ENCODE measurements at regions not wholly inside any gene's neighbourhood (a gene's known extent, or its start where the extent isn't known, plus 50 kb on each side); places are given as distances from the start of the nearest gene placed in this dataset.
"Not testable (repeated sequence)": the region's sequence is repeated elsewhere in the genome, so short reads cannot be mapped to it uniquely, and the experiment has no call there.

GRCh38 chr4:180285796-180286195, 1957.4 kb upstream of the TENM3 start:
- Mint-ChIP-seq H3K4me3 (ENCODE audit: low read depth) (no peak overlapping the region), H3K27me3 (ENCODE audit: low read depth) (no peaks in the 10 kb centered on the region), H3K36me3 (ENCODE audit: low read depth) (no peaks in the 10 kb centered on the region), H3K4me1 (ENCODE audit: low read depth) (no peaks in the 10 kb centered on the region), H3K27ac (no peak overlapping the region), H3K9me3 (no peaks in the 10 kb centered on the region)
- intact Hi-C loops (cut with micrococcal nuclease): no loop called here
- DNase-seq (ENCODE audit: low spot score): no peak

GRCh38 chr4:180292339-180292738, 1950.9 kb upstream of the TENM3 start:
- no peak overlapping the region for H3K27ac Mint-ChIP-seq
- no peaks in the 10 kb centered on the region for H3K4me1 Mint-ChIP-seq (ENCODE audit: low read depth)
- H3K36me3 Mint-ChIP-seq (ENCODE audit: low read depth): no peaks in the 10 kb centered on the region
- no peak overlapping the region for H3K4me3 Mint-ChIP-seq (ENCODE audit: low read depth)
- peaks cover 4% of the 10 kb centered on the region for H3K9me3 Mint-ChIP-seq
- intact Hi-C loops (cut with micrococcal nuclease): no loop called here
- DNase-seq (ENCODE audit: low spot score): no peak
- no peaks in the 10 kb centered on the region for H3K27me3 Mint-ChIP-seq (ENCODE audit: low read depth)

GRCh38 chr4:180296036-180296599, 1947.1 kb upstream of the TENM3 start:
- no peak for DNase-seq (ENCODE audit: low spot score)
- intact Hi-C loops (cut with micrococcal nuclease): no loop called here
- Mint-ChIP-seq H3K4me1 (ENCODE audit: low read depth) (no peaks in the 10 kb centered on the region), H3K4me3 (ENCODE audit: low read depth) (no peak overlapping the region), H3K27me3 (ENCODE audit: low read depth) (no peaks in the 10 kb centered on the region), H3K36me3 (ENCODE audit: low read depth) (no peaks in the 10 kb centered on the region), H3K27ac (no peak overlapping the region), H3K9me3 (peaks cover 5% of the 10 kb centered on the region)

DNA sequence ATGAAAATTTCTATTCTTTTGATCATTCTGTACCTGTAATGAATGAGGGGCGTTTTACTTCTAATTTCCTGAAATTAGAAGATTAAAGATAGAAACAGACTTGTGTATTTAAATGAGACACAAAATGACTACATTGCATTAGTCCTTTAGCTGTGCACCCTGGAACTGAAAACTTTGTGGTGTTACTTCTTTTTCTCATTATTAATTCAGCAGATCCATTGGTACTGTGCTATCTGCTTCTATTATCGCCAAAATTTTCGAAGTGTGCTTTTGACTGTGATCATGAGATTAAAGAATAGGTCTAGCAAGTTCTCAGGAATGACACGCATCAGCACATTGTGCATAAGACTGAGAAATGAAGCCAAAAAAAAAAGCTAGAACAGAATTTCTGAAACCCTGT, 1938.9 kb upstream of the TENM3 start:
- no peaks in the 10 kb centered on the region for H3K36me3 Mint-ChIP-seq (ENCODE audit: low read depth)
- no peak overlapping the region for H3K27ac Mint-ChIP-seq
- intact Hi-C loops (cut with micrococcal nuclease): no loop called here
- DNase-seq (ENCODE audit: low spot score): no peak
- H3K4me1 Mint-ChIP-seq (ENCODE audit: low read depth): no peaks in the 10 kb centered on the region
- H3K9me3 Mint-ChIP-seq: peaks cover 13% of the 10 kb centered on the region
- H3K4me3 Mint-ChIP-seq (ENCODE audit: low read depth): no peak overlapping the region
- H3K27me3 Mint-ChIP-seq (ENCODE audit: low read depth): no peaks in the 10 kb centered on the region

- no peak for DNase-seq (ENCODE audit: low spot score)
- Mint-ChIP-seq H3K27me3 (ENCODE audit: low read depth) (no peaks in the 10 kb centered on the region), H3K36me3 (ENCODE audit: low read depth) (no peaks in the 10 kb centered on the region), H3K9me3 (peaks cover 4% of the 10 kb centered on the region), H3K4me3 (ENCODE audit: low read depth) (no peak overlapping the region), H3K4me1 (ENCODE audit: low read depth) (no peaks in the 10 kb centered on the region), H3K27ac (no peak overlapping the region)
- intact Hi-C loops (cut with micrococcal nuclease): no loop called here
Measured at GRCh38 chr4:180310616-180311015, 1932.6 kb upstream of the TENM3 start.

DNA sequence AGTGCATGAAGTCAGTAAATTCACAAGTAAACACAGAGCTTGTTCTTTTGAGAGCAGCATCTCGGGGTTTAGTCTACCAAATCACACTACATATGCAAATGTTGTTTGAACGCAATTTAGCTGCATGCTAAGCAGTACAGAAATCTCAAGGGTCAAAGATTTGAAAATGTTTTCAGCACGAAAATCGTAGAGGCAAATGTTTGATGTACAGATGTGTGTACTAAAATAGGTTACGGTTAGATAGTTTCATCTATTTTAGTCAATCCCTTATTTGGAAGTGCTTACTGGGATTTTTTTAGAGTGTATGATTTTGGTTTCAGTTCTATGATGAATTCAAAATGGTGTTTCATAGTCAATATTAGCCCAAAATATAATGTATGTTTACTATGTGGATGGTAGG, 1928.2 kb upstream of the TENM3 start:
- Mint-ChIP-seq H3K36me3 (ENCODE audit: low read depth) (no peaks in the 10 kb centered on the region), H3K9me3 (peaks cover 13% of the 10 kb centered on the region), H3K4me1 (ENCODE audit: low read depth) (no peaks in the 10 kb centered on the region), H3K4me3 (ENCODE audit: low read depth) (no peak overlapping the region), H3K27ac (no peak overlapping the region), H3K27me3 (ENCODE audit: low read depth) (no peaks in the 10 kb centered on the region)
- intact Hi-C loops (cut with micrococcal nuclease): no loop called here
- DNase-seq (ENCODE audit: low spot score): no peak

GRCh38 chr4:180330521-180330920, 1912.7 kb upstream of the TENM3 start:
- intact Hi-C loops (cut with micrococcal nuclease): no loop called here
- Mint-ChIP-seq H3K27ac (no peak overlapping the region), H3K36me3 (ENCODE audit: low read depth) (no peaks in the 10 kb centered on the region), H3K4me3 (ENCODE audit: low read depth) (no peak overlapping the region), H3K9me3 (peaks cover 4% of the 10 kb centered on the region), H3K4me1 (ENCODE audit: low read depth) (no peaks in the 10 kb centered on the region), H3K27me3 (ENCODE audit: low read depth) (no peaks in the 10 kb centered on the region)
- no peak for DNase-seq (ENCODE audit: low spot score)

- intact Hi-C loops (cut with micrococcal nuclease): no loop called here
- Mint-ChIP-seq H3K4me3 (ENCODE audit: low read depth) (no peak overlapping the region), H3K36me3 (ENCODE audit: low read depth) (no peaks in the 10 kb centered on the region), H3K9me3 (peaks cover 4% of the 10 kb centered on the region), H3K4me1 (ENCODE audit: low read depth) (no peaks in the 10 kb centered on the region), H3K27me3 (ENCODE audit: low read depth) (no peaks in the 10 kb centered on the region), H3K27ac (no peak overlapping the region)
- no peak for DNase-seq (ENCODE audit: low spot score)
Measured at GRCh38 chr4:180333162-180333561, 1910.0 kb upstream of the TENM3 start.

- intact Hi-C loops (cut with micrococcal nuclease): no loop called here
- no peak for DNase-seq (ENCODE audit: low spot score)
- H3K9me3 Mint-ChIP-seq: peaks cover 4% of the 10 kb centered on the region
- H3K27ac Mint-ChIP-seq: no peak overlapping the region
- H3K4me1 Mint-ChIP-seq (ENCODE audit: low read depth): no peaks in the 10 kb centered on the region
- H3K27me3 Mint-ChIP-seq (ENCODE audit: low read depth): no peaks in the 10 kb centered on the region
- H3K4me3 Mint-ChIP-seq (ENCODE audit: low read depth): no peak overlapping the region
- no peaks in the 10 kb centered on the region for H3K36me3 Mint-ChIP-seq (ENCODE audit: low read depth)
Measured at GRCh38 chr4:180335566-180335965, 1907.6 kb upstream of the TENM3 start.

- intact Hi-C loops (cut with micrococcal nuclease): no loop called here
- H3K27me3 Mint-ChIP-seq (ENCODE audit: low read depth): no peaks in the 10 kb centered on the region
- H3K36me3 Mint-ChIP-seq (ENCODE audit: low read depth): no peaks in the 10 kb centered on the region
- H3K27ac Mint-ChIP-seq: no peak overlapping the region
- no peak overlapping the region for H3K4me3 Mint-ChIP-seq (ENCODE audit: low read depth)
- peaks cover 8% of the 10 kb centered on the region for H3K9me3 Mint-ChIP-seq
- no peaks in the 10 kb centered on the region for H3K4me1 Mint-ChIP-seq (ENCODE audit: low read depth)
- DNase-seq (ENCODE audit: low spot score): no peak
Measured at GRCh38 chr4:180336494-180337090, 1906.6 kb upstream of the TENM3 start.

- no peak overlapping the region for H3K27ac Mint-ChIP-seq
- H3K4me1 Mint-ChIP-seq (ENCODE audit: low read depth): no peaks in the 10 kb centered on the region
- H3K9me3 Mint-ChIP-seq: peaks cover 6% of the 10 kb centered on the region
- no peak overlapping the region for H3K4me3 Mint-ChIP-seq (ENCODE audit: low read depth)
- intact Hi-C loops (cut with micrococcal nuclease): no loop called here
- no peaks in the 10 kb centered on the region for H3K27me3 Mint-ChIP-seq (ENCODE audit: low read depth)
- no peak for DNase-seq (ENCODE audit: low spot score)
- H3K36me3 Mint-ChIP-seq (ENCODE audit: low read depth): no peaks in the 10 kb centered on the region
Measured at GRCh38 chr4:180341926-180342325, 1901.3 kb upstream of the TENM3 start.

DNA sequence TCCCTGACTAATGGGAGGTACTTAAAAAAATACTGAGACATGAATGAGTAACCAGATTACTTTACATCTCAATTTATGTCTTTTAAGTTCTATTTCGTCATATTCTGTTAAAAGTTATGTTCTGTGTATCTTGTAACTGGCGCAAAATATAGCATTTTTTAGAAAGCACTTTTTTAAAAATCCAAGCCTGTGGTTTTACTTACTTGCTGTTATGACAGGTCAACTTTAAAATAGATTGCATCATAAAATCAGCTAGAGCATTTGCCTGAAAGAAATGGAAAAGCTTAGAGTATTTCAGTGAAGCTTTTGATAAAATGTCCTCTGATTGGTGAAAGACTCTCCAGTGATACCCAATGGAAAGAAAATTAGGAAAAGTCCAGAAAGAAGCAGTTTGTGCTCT, 1892.3 kb upstream of the TENM3 start:
- H3K27ac Mint-ChIP-seq: no peak overlapping the region
- no peaks in the 10 kb centered on the region for H3K4me1 Mint-ChIP-seq (ENCODE audit: low read depth)
- H3K9me3 Mint-ChIP-seq: peaks cover 25% of the 10 kb centered on the region
- H3K36me3 Mint-ChIP-seq (ENCODE audit: low read depth): no peaks in the 10 kb centered on the region
- DNase-seq (ENCODE audit: low spot score): no peak
- no peaks in the 10 kb centered on the region for H3K27me3 Mint-ChIP-seq (ENCODE audit: low read depth)
- H3K4me3 Mint-ChIP-seq (ENCODE audit: low read depth): no peak overlapping the region
- intact Hi-C loops (cut with micrococcal nuclease): no loop called here

GRCh38 chr4:180356766-180357165, 1886.4 kb upstream of the TENM3 start:
- Mint-ChIP-seq H3K4me3 (ENCODE audit: low read depth) (no peak overlapping the region), H3K9me3 (peaks cover 34% of the 10 kb centered on the region), H3K27ac (no peak overlapping the region), H3K36me3 (ENCODE audit: low read depth) (no peaks in the 10 kb centered on the region), H3K4me1 (ENCODE audit: low read depth) (no peaks in the 10 kb centered on the region), H3K27me3 (ENCODE audit: low read depth) (no peaks in the 10 kb centered on the region)
- intact Hi-C loops (cut with micrococcal nuclease): no loop called here
- DNase-seq (ENCODE audit: low spot score): no peak

- not testable (repeated sequence) for H3K27me3 Mint-ChIP-seq (ENCODE audit: low read depth)
Measured at GRCh38 chr4:180360113-180360512, 1883.1 kb upstream of the TENM3 start.

More at GRCh38 chr4:180360113-180360512, 1883.1 kb upstream of the TENM3 start:
- H3K9me3 Mint-ChIP-seq: peaks cover 21% of the 10 kb centered on the region
- H3K36me3 Mint-ChIP-seq (ENCODE audit: low read depth); H3K4me1 Mint-ChIP-seq (ENCODE audit: low read depth); DNase-seq (ENCODE audit: low spot score); H3K27ac Mint-ChIP-seq; H3K4me3 Mint-ChIP-seq (ENCODE audit: low read depth); intact Hi-C loops (cut with micrococcal nuclease): not testable (repeated sequence)

Data from activated T-helper 2 cell treated with anti-CD3 and anti-CD28 coated beads, Interferon-gamma antibody, Interleukin-2, Interleukin-4, amounts not matched to agents 10 μg/mL and 5 μg/mL and 100 μg/mL, durations not matched to agents 14 hours and 24 hours and 36 hours (primary cell).